ENCODE measurements at regions not wholly inside any gene's neighbourhood (a gene's known extent, or its start where the extent isn't known, plus 50 kb on each side); places are given as distances from the start of the nearest gene placed in this dataset.

GRCh38 chr2:52877703-52878102, 889.9 kb upstream of the CHAC2 start:
- TF ChIP-seq CTCF (IDR thresholded peaks at IDR 0.05 in 4 of 5, conservative IDR thresholded peaks at IDR 0.05 in 1 of 5) (no peak), POLR2A (IDR thresholded peaks at IDR 0.05) (no peak)

Measured in gastrocnemius medialis (tissue), 4 donors.